H1 (cell line): ENCODE measurements at regions not wholly inside any gene's neighbourhood (a gene's known extent, or its start where the extent isn't known, plus 50 kb on each side); places are given as distances from the start of the nearest gene placed in this dataset.

Experiments
- RAD21 ChIP-seq, 2 experiments: IDR thresholded peaks in 1 of 2; conservative IDR thresholded peaks in 1 of 2; 2 replicates each; pipeline ENCODE4 v1.6.1; 2011; ENCODE audit warnings: low read depth in 2 of 2, low read length in 2 of 2, improper control_type of control experiment in 1 of 2, inconsistent platforms in 1 of 2, mild to moderate bottlenecking in 1 of 2, moderate library complexity in 1 of 2
- TAF1 ChIP-seq: IDR thresholded peaks from 2 replicates; pipeline ENCODE4 v1.6.1; 2011; ENCODE audit warnings: mild to moderate bottlenecking, low read depth, low read length
- TF ChIP-seq, protein P1 (sequence below), 3 experiments: IDR thresholded peaks; 1 replicate in 2 of 3; 2 replicates in 1 of 3; pipeline versions ENCODE4 v1.5.1 to v1.6.1; 2011; ENCODE audit warnings: low read length in 3 of 3, mild to moderate bottlenecking in 3 of 3, inconsistent platforms in 2 of 3, low read depth in 1 of 3, moderate library complexity in 1 of 3; ENCODE audit not compliant: insufficient read depth in 1 of 3; ENCODE audit errors: control extremely low read depth in 1 of 3

GRCh38 chr17:72458301-72458700 lies 337.5 kb downstream of the SOX9 start:
- TF ChIP-seq TAF1 (no peak), RAD21 (IDR thresholded peaks at IDR 0.05 in 1 of 2, conservative IDR thresholded peaks at IDR 0.05 in 1 of 2; ENCODE audit: low read depth in 2 of 2, low read length in 2 of 2) (no peak)
- TF ChIP-seq, protein P1, sequence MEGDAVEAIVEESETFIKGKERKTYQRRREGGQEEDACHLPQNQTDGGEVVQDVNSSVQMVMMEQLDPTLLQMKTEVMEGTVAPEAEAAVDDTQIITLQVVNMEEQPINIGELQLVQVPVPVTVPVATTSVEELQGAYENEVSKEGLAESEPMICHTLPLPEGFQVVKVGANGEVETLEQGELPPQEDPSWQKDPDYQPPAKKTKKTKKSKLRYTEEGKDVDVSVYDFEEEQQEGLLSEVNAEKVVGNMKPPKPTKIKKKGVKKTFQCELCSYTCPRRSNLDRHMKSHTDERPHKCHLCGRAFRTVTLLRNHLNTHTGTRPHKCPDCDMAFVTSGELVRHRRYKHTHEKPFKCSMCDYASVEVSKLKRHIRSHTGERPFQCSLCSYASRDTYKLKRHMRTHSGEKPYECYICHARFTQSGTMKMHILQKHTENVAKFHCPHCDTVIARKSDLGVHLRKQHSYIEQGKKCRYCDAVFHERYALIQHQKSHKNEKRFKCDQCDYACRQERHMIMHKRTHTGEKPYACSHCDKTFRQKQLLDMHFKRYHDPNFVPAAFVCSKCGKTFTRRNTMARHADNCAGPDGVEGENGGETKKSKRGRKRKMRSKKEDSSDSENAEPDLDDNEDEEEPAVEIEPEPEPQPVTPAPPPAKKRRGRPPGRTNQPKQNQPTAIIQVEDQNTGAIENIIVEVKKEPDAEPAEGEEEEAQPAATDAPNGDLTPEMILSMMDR (IDR thresholded peaks at IDR 0.05; ENCODE audit: control extremely low read depth in 1 of 3, insufficient read depth in 1 of 3, low read depth in 1 of 3, low read length in 3 of 3) = no peak
